ENCODE measurements at regions not wholly inside any gene's neighbourhood (a gene's known extent, or its start where the extent isn't known, plus 50 kb on each side); places are given as distances from the start of the nearest gene placed in this dataset.

DNA sequence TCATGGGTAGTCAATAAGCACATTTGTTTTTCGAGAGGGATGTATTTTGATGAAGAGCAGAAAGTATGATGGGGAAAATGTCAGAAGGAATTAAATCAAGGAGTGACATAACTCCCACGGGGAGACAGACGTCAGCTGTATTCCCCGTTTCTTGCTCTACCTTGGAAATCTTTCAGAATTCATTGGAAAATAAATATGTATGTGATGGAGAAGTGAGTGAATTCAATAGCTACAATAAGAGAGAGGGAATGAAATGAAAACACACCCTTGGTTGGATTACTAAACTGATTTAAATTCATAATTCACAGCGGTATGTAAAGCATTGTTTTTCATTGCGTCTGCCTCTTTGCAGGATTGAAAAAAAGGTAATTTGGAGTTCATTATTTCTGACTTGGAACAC, 209.7 kb upstream of the KLF4 start:
- no peak for TF ChIP-seq POLR2A (IDR thresholded peaks at IDR 0.05)
- TF ChIP-seq CTCF (IDR thresholded peaks at IDR 0.05), result no peak
- no peak for TF ChIP-seq EP300 (IDR thresholded peaks at IDR 0.05)
- TF ChIP-seq POLR2AphosphoS5 (IDR thresholded peaks at IDR 0.05), result no peak
